ENCODE measurements at regions not wholly inside any gene's neighbourhood (a gene's known extent, or its start where the extent isn't known, plus 50 kb on each side); places are given as distances from the start of the nearest gene placed in this dataset.

DNA sequence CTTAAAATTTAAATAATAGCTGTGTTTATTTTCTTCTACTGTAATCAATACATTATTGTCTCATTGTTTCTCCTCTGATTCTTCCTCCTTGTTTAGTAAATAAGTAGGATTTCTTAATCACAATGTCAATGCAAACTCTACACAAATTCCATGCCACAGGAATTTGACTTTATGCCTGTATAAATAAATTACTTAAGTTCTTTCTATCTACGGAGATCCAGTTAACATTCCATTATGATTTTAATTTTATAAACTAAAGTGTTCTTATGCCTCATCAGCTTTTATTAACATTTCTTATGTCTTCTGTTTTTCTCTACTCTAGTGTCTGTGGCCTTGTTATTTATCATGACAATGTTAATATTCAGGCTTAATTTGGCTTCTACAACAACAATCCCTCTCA lies 1169.2 kb downstream of the GRIK2 start:
- TF ChIP-seq HDGF (IDR thresholded peaks at IDR 0.05; ENCODE audit: borderline replicate concordance) = no peak
- TF ChIP-seq SP1 (IDR thresholded peaks at IDR 0.05) = no peak
- TF ChIP-seq BHLHE40 (IDR thresholded peaks at IDR 0.05; ENCODE audit: borderline replicate concordance) = no peak
- TF ChIP-seq FOXK2 (IDR thresholded peaks at IDR 0.05) = no peak
- no peak for TF ChIP-seq LEF1 (IDR thresholded peaks at IDR 0.05; ENCODE audit: borderline replicate concordance)
- TF ChIP-seq, protein P1, sequence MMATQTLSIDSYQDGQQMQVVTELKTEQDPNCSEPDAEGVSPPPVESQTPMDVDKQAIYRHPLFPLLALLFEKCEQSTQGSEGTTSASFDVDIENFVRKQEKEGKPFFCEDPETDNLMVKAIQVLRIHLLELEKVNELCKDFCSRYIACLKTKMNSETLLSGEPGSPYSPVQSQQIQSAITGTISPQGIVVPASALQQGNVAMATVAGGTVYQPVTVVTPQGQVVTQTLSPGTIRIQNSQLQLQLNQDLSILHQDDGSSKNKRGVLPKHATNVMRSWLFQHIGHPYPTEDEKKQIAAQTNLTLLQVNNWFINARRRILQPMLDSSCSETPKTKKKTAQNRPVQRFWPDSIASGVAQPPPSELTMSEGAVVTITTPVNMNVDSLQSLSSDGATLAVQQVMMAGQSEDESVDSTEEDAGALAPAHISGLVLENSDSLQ (IDR thresholded peaks at IDR 0.05) = no peak
- TF ChIP-seq SUZ12 (IDR thresholded peaks at IDR 0.05) = no peak
- no peak for TF ChIP-seq TARDBP (IDR thresholded peaks at IDR 0.05)
- TF ChIP-seq ZNF384 (IDR thresholded peaks at IDR 0.05) = no peak
- no peak for TF ChIP-seq FOXM1 (IDR thresholded peaks at IDR 0.05; ENCODE audit: borderline replicate concordance)
